H1 (cell line): ENCODE measurements at regions not wholly inside any gene's neighbourhood (a gene's known extent, or its start where the extent isn't known, plus 50 kb on each side); places are given as distances from the start of the nearest gene placed in this dataset.

Experiments used
- CTCF ChIA-PET: fragments of 300-600 bp; sonication (Branson Sonifier 250); formaldehyde crosslinking; loops from one replicate; lab custom pipeline; 2021; ENCODE audit not compliant: partially characterized antibody; lab: Charles Lee
- POLR2A ChIA-PET: fragments of 300-600 bp; sonication (Branson Sonifier 250); formaldehyde crosslinking; loops from one replicate; lab custom pipeline; 2021; ENCODE audit warnings: inconsistent platforms; ENCODE audit not compliant: partially characterized antibody; lab: Charles Lee
- DNase-seq, 2 experiments: peaks; one replicate each; pipeline versions ENCODE4 v3.0.0 to v3.0.0-alpha.2; 2010 to 2022; ENCODE audit warnings: low spot score in 2 of 2, low read depth in 1 of 2, mixed read lengths in 1 of 2
- FAIRE-seq: peaks from 2 replicates; lab custom pipeline; 2011; peaks lifted over from hg19 to GRCh38; lab: Jason Lieb, UNC
- H2AFZ ChIP-seq: 2 replicates; pipeline ENCODE4 v1.8.1; 2012; ENCODE audit warnings: low read length, inconsistent platforms
- H2AK5ac ChIP-seq: 2 replicates; pipeline ENCODE4 v1.6.1; 2013; ENCODE audit warnings: low read depth, low read length
- H2BK120ac ChIP-seq: replicated peaks from 2 replicates; pipeline ENCODE3; 2013; ENCODE audit warnings: low read depth, low read length, inconsistent platforms
- H2BK12ac ChIP-seq: 2 replicates; pipeline ENCODE4 v1.6.1; 2013; ENCODE audit warnings: low read depth, low read length
- H2BK15ac ChIP-seq: 2 replicates; pipeline ENCODE4 v1.6.1; 2013; ENCODE audit warnings: low read length
- H2BK20ac ChIP-seq: 2 replicates; pipeline ENCODE4 v1.6.1; 2013; ENCODE audit warnings: low read length
- H2BK5ac ChIP-seq: 2 replicates; pipeline ENCODE4 v1.6.1; 2013; ENCODE audit warnings: low read depth, low read length
- H3K14ac ChIP-seq: 2 replicates; pipeline ENCODE4 v1.6.1; 2013; ENCODE audit warnings: inconsistent platforms; ENCODE audit not compliant: insufficient read length
- H3K18ac ChIP-seq: 2 replicates; pipeline ENCODE4 v1.6.1; 2013; ENCODE audit warnings: low read length; ENCODE audit errors: extremely low read depth
- H3K23ac ChIP-seq: 2 replicates; pipeline ENCODE4 v1.6.1; 2013; ENCODE audit warnings: inconsistent platforms; ENCODE audit not compliant: insufficient read length
- H3K23me2 ChIP-seq: 2 replicates; pipeline ENCODE4 v1.6.1; 2013; ENCODE audit warnings: low read depth, low read length
- H3K27ac ChIP-seq: 2 replicates; pipeline ENCODE4 v1.6.1; 2011; ENCODE audit warnings: low read depth, low read length, inconsistent platforms
- H3K27me3 ChIP-seq, 4 experiments: replicated peaks in 1 of 4; 1 replicate in 1 of 4; 2 replicates in 3 of 4; pipeline versions ENCODE4 v1.6.1 to v1.8.1; 2011 to 2013; ENCODE audit warnings: low read length in 3 of 4, mild to moderate bottlenecking in 3 of 4, inconsistent platforms in 2 of 4, mixed read lengths in 2 of 4, moderate library complexity in 1 of 4; ENCODE audit not compliant: control insufficient read depth in 3 of 4, insufficient read depth in 3 of 4; ENCODE audit errors: extremely low read depth in 1 of 4
- H3K36me3 ChIP-seq, 4 experiments: 2 replicates each; pipeline versions ENCODE4 v1.6.1 to v1.8.1; 2011 to 2013; ENCODE audit warnings: mild to moderate bottlenecking in 4 of 4, low read length in 3 of 4, moderate library complexity in 2 of 4, control low read depth in 1 of 4, inconsistent platforms in 1 of 4; ENCODE audit not compliant: insufficient read depth in 4 of 4, control insufficient read depth in 2 of 4
- H3K4ac ChIP-seq: replicated peaks from 2 replicates; pipeline ENCODE3; 2013; ENCODE audit warnings: low read length, low read depth, mixed read lengths, inconsistent platforms; ENCODE audit not compliant: insufficient read length
- H3K4me1 ChIP-seq, 4 experiments: replicated peaks in 1 of 4; 1 replicate in 1 of 4; 2 replicates in 3 of 4; pipeline versions ENCODE4 v1.6.1 to v1.8.1; 2011 to 2013; ENCODE audit warnings: low read length in 3 of 4, inconsistent platforms in 2 of 4, mixed read lengths in 1 of 4; ENCODE audit not compliant: insufficient read depth in 4 of 4, control insufficient read depth in 3 of 4
- H3K4me2 ChIP-seq, 2 experiments: 2 replicates each; pipeline versions ENCODE4 v1.6.1 to v1.8.1; 2011 to 2013; ENCODE audit warnings: low read depth in 2 of 2, low read length in 2 of 2, control low read depth in 1 of 2, inconsistent platforms in 1 of 2, mild to moderate bottlenecking in 1 of 2; ENCODE audit not compliant: insufficient read depth in 1 of 2
- H3K4me3 ChIP-seq, 4 experiments: fragments of 200-600, 300-600 bp in 1 of 4; sonication (generic), shearing (Covaris generic), sonication (Bioruptor Twin) in 1 of 4; 2 replicates each; pipeline versions ENCODE4 v1.5.1 to v1.8.1; 2011 to 2016; ENCODE audit warnings: low read length in 4 of 4, low read depth in 3 of 4, control low read depth in 2 of 4, inconsistent platforms in 2 of 4, mild to moderate bottlenecking in 2 of 4, mixed read lengths in 1 of 4, moderate library complexity in 1 of 4; ENCODE audit not compliant: insufficient read depth in 2 of 4; ENCODE audit errors: extremely low read depth in 1 of 4
- H3K56ac ChIP-seq: replicated peaks from 2 replicates; pipeline ENCODE3; 2013; ENCODE audit warnings: low read depth, mild to moderate bottlenecking, mixed read lengths, low read length, inconsistent platforms; ENCODE audit not compliant: insufficient read length
- H3K79me1 ChIP-seq: 2 replicates; pipeline ENCODE4 v1.6.1; 2013; ENCODE audit warnings: low read depth, low read length, control low read depth
- H3K79me2 ChIP-seq, 2 experiments: 2 replicates each; pipeline versions ENCODE4 v1.6.1 to v1.8.1; 2012 to 2013; ENCODE audit warnings: low read length in 2 of 2, mild to moderate bottlenecking in 2 of 2, inconsistent platforms in 1 of 2; ENCODE audit not compliant: insufficient read depth in 2 of 2, control insufficient read depth in 1 of 2
- H3K9ac ChIP-seq, 4 experiments: replicated peaks in 1 of 4; 1 replicate in 1 of 4; 2 replicates in 3 of 4; pipeline versions ENCODE4 v1.6.1 to v1.8.1; 2011 to 2013; ENCODE audit warnings: low read depth in 3 of 4, low read length in 3 of 4, control low read depth in 2 of 4, mild to moderate bottlenecking in 2 of 4, moderate library complexity in 2 of 4, inconsistent platforms in 1 of 4; ENCODE audit errors: extremely low read depth in 1 of 4
- H3K9me3 ChIP-seq, 2 experiments: 2 replicates each; pipeline versions ENCODE4 v1.6.1 to v1.8.1; 2012 to 2013; ENCODE audit warnings: mild to moderate bottlenecking in 2 of 2, moderate library complexity in 2 of 2, control low read depth in 1 of 2, inconsistent platforms in 1 of 2, low read depth in 1 of 2, low read length in 1 of 2, mixed read lengths in 1 of 2; ENCODE audit not compliant: insufficient read depth in 2 of 2
- H4K20me1 ChIP-seq, 2 experiments: replicated peaks in 1 of 2; 2 replicates each; pipeline versions ENCODE3 to v1.8.1; 2011 to 2013; ENCODE audit warnings: inconsistent platforms in 2 of 2, low read length in 2 of 2, mild to moderate bottlenecking in 1 of 2; ENCODE audit not compliant: insufficient read depth in 2 of 2, control insufficient read depth in 1 of 2
- H4K5ac ChIP-seq: 2 replicates; pipeline ENCODE4 v1.6.1; 2013; ENCODE audit warnings: low read length, low read depth, mixed read lengths, inconsistent platforms; ENCODE audit not compliant: insufficient read length
- H4K8ac ChIP-seq: 2 replicates; pipeline ENCODE4 v1.8.0; 2013; ENCODE audit warnings: mild to moderate bottlenecking, moderate library complexity, low read length, inconsistent platforms; ENCODE audit not compliant: insufficient read depth; ENCODE audit errors: extremely low read depth
- H4K91ac ChIP-seq: replicated peaks from 2 replicates; pipeline ENCODE3; 2013; ENCODE audit warnings: low read length, mixed read lengths, inconsistent platforms; ENCODE audit not compliant: insufficient read length
- CTBP2 ChIP-seq: IDR thresholded peaks from 2 replicates; pipeline ENCODE4 v1.7.0; 2011; ENCODE audit warnings: borderline replicate concordance, mild to moderate bottlenecking, moderate library complexity, mixed read lengths, low read length; ENCODE audit not compliant: insufficient read depth, insufficient read length
- whole genome bisulfite sequencing, 2 experiments: shearing (Covaris generic) in 1 of 2; methylation state at CpG; one replicate each; pipeline versions ENCODE4 v1.1.6 to v1.1.7; 2013 to 2015; ENCODE audit warnings: low lambda C conversion rate in 2 of 2, mixed read lengths in 2 of 2, inconsistent platforms in 1 of 2, low coverage in 1 of 2, missing lambda C conversion rate in 1 of 2; ENCODE audit not compliant: insufficient replicate concordance in 2 of 2, insufficient coverage in 1 of 2, insufficient read length in 1 of 2; ENCODE audit errors: extremely low coverage in 1 of 2, missing lambda C conversion rate in 1 of 2; 5-methylcytosine and 5-hydroxymethylcytosine counted together

GRCh38 chr1:193365966-193366365, 179.6 kb upstream of the B3GALT2 start:
- no peak overlapping the region for H3K18ac ChIP-seq
- H2BK12ac ChIP-seq = no peak overlapping the region
- no peaks in the 10 kb centered on the region for H3K79me2 ChIP-seq
- TF ChIP-seq CTBP2 = no peak
- H4K8ac ChIP-seq = no peak overlapping the region
- no peak overlapping the region for H3K56ac ChIP-seq
- no peak overlapping the region for H3K27ac ChIP-seq
- H3K23me2 ChIP-seq = no peaks in the 10 kb centered on the region
- no peak overlapping the region for H2BK20ac ChIP-seq
- no peaks in the 10 kb centered on the region for H3K36me3 ChIP-seq
- no peaks in the 10 kb centered on the region for H3K27me3 ChIP-seq
- H3K9me3 ChIP-seq = no peaks in the 10 kb centered on the region
- no peak overlapping the region for H2BK5ac ChIP-seq
- ChIA-PET POLR2A (no interaction called here), CTCF (interaction anchor here (1.8 kb wide), 1 partner anchor 16 kb away, joined by 5 read pairs; no protein-coding TSS in a partner anchor)
- 92% methylated on average over 2 of the region's 2 CpGs; no CpG with 5 or more reads in 1 of the 2 experiments for WGBS, 2 experiments
- H3K14ac ChIP-seq = no peak overlapping the region
- H2AFZ ChIP-seq = no peak overlapping the region
- H3K9ac ChIP-seq = no peak overlapping the region
- H3K4me3 ChIP-seq = no peak overlapping the region
- H3K79me1 ChIP-seq = no peaks in the 10 kb centered on the region
- no peak overlapping the region for H2AK5ac ChIP-seq
- DNase-seq = no peak
- no peak overlapping the region for H3K4ac ChIP-seq
- H3K4me2 ChIP-seq = no peak overlapping the region
- H3K4me1 ChIP-seq = no peaks in the 10 kb centered on the region
- FAIRE-seq = no peak
- no peak overlapping the region for H2BK120ac ChIP-seq
- no peak overlapping the region for H2BK15ac ChIP-seq
- H3K23ac ChIP-seq = no peak overlapping the region
- H4K5ac ChIP-seq = no peak overlapping the region
- H4K91ac ChIP-seq = no peak overlapping the region
- no peaks in the 10 kb centered on the region for H4K20me1 ChIP-seq
